Calu3 (cell line): ENCODE measurements at regions not wholly inside any gene's neighbourhood (a gene's known extent, or its start where the extent isn't known, plus 50 kb on each side); places are given as distances from the start of the nearest gene placed in this dataset.

ENCODE experiments used
- BruUV-seq: library from RNA; stranded (reverse); fragments of 400-500 nt; replicated peaks from 2 replicates; lab custom pipeline; 2021; lab: Mats Ljungman, UMichigan
- CTCF ChIA-PET: fragments of 300-600 bp; sonication (Branson Sonifier 250); formaldehyde crosslinking; loops from one replicate; lab custom pipeline; 2022; ENCODE audit warnings: antibody characterized with exemption; lab: Charles Lee
- DNase-seq: peaks from one replicate; pipeline ENCODE4 v3.0.0; 2022
- H3K27ac Mint-ChIP-seq: one replicate; pipeline ENCODE4 v1.8.0; 2022; ENCODE audit warnings: mixed read lengths; ENCODE audit not compliant: unreplicated experiment
- H3K27me3 Mint-ChIP-seq: one replicate; pipeline ENCODE4 v1.8.0; 2022; ENCODE audit warnings: mixed read lengths; ENCODE audit not compliant: unreplicated experiment
- H3K36me3 Mint-ChIP-seq: one replicate; pipeline ENCODE4 v1.8.0; 2022; ENCODE audit warnings: mild to moderate bottlenecking, moderate library complexity, mixed read lengths; ENCODE audit not compliant: insufficient read depth, unreplicated experiment
- H3K4me1 Mint-ChIP-seq: one replicate; pipeline ENCODE4 v1.8.0; 2022; ENCODE audit warnings: mild to moderate bottlenecking, low read depth, mixed read lengths; ENCODE audit not compliant: unreplicated experiment
- H3K4me3 Mint-ChIP-seq: one replicate; pipeline ENCODE4 v1.8.0; 2022; ENCODE audit warnings: mild to moderate bottlenecking, low read depth, moderate library complexity, mixed read lengths; ENCODE audit not compliant: unreplicated experiment
- H3K9me3 Mint-ChIP-seq: one replicate; pipeline ENCODE4 v1.8.0; 2022; ENCODE audit warnings: low read depth, mixed read lengths; ENCODE audit not compliant: unreplicated experiment
- intact Hi-C: fragments of 100-400 bp; cut with micrococcal nuclease; formaldehyde crosslinking; loops from one replicate; pipeline ENCODE4 v1.10.0; 2022; ENCODE audit not compliant: unreplicated experiment
- TF ChIP-seq, protein P1 (sequence below): fragments of 200-600 bp; IDR thresholded peaks from one replicate; pipeline ENCODE4 v1.8.0; 2022; ENCODE audit warnings: antibody characterized with exemption; ENCODE audit not compliant: unreplicated experiment

DNA sequence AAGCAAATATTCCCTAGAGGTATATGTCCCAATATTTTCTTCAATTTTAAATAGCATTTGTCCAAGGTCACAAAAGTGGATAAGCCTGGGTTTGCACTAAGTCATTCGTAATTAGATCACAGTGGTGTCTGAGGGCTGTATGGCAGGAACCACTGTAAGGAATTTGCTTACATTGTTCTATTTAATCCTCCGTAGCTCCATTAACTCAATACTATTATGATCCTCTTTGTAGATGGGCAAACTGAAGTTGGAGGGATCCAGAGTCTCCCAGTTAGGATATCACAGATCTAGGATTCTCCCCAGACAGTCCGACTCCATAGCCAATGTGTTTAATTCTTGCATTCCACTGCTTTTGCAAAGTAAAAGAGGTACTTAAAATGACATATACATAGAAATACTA, 242.7 kb upstream of the DCAF8L1 start:
- no peaks in the 10 kb centered on the region for H3K36me3 Mint-ChIP-seq
- H3K4me1 Mint-ChIP-seq = no peaks in the 10 kb centered on the region
- intact Hi-C loops = no loop called here
- TF ChIP-seq, protein P1, sequence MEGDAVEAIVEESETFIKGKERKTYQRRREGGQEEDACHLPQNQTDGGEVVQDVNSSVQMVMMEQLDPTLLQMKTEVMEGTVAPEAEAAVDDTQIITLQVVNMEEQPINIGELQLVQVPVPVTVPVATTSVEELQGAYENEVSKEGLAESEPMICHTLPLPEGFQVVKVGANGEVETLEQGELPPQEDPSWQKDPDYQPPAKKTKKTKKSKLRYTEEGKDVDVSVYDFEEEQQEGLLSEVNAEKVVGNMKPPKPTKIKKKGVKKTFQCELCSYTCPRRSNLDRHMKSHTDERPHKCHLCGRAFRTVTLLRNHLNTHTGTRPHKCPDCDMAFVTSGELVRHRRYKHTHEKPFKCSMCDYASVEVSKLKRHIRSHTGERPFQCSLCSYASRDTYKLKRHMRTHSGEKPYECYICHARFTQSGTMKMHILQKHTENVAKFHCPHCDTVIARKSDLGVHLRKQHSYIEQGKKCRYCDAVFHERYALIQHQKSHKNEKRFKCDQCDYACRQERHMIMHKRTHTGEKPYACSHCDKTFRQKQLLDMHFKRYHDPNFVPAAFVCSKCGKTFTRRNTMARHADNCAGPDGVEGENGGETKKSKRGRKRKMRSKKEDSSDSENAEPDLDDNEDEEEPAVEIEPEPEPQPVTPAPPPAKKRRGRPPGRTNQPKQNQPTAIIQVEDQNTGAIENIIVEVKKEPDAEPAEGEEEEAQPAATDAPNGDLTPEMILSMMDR = no peak
- H3K9me3 Mint-ChIP-seq = peaks cover 3% of the 10 kb centered on the region
- DNase-seq = no peak
- no peaks in the 10 kb centered on the region for H3K27me3 Mint-ChIP-seq
- no TSS peak for BruUV-seq
- H3K4me3 Mint-ChIP-seq = no peak overlapping the region
- CTCF ChIA-PET = no interaction called here
- H3K27ac Mint-ChIP-seq = no peak overlapping the region

DNA sequence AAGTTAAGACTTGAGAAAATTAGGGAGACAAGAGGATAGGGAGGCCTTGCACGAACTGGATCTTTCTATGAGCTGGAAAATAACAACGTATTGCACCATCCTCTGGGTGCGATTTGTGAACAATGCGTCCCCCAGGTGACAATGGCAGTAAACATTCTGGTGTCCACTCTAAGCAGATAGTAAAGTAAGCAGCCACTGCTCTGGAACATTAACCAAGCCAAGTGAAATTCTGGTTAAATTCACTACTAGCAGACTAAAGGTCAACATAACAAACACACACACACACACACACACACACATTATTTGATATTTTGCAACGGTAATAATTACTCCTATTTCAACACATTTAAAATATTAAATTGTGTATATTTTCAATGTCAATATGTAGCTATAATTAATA, 242.2 kb upstream of the DCAF8L1 start:
- intact Hi-C loops = no loop called here
- no peak for DNase-seq

DNA sequence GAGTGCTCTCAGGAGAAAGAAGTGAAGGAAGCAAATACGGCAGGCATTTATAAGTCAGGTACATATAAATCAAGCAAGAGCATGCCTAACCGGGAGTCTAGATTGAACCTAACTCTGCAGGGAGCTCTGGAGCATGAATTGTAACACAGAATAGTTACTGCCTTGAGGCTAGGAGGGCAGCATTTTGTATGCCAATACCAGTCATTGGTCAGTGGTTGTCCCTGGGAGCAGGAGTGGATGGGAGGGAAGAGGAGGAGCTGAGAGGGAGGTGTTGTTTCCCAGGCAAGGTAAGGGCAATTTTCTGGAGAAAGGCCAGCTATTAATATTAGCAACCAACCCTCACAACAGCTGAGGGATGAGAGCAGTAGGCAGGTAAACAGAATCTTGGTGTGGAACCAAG, 224.7 kb upstream of the DCAF8L1 start:
- DNase-seq = peak; percentile 6
- Mint-ChIP-seq H3K27me3 (no peaks in the 10 kb centered on the region), H3K4me1 (peaks cover 14% of the 10 kb centered on the region), H3K9me3 (no peaks in the 10 kb centered on the region), H3K4me3 (peak overlapping the region; percentile 44), H3K27ac (peak overlapping the region; percentile 44), H3K36me3 (no peaks in the 10 kb centered on the region)
- TF ChIP-seq, protein P1 = no peak
- intact Hi-C loops = loop anchor here (10.0 kb wide), 1 partner anchor 241 kb away; no protein-coding TSS in a partner anchor
- no TSS peak for BruUV-seq
- CTCF ChIA-PET = no interaction called here

More for the DNA sequence above, 242.2 kb upstream of the DCAF8L1 start:
- Mint-ChIP-seq H3K27ac (no peak overlapping the region), H3K4me1 (no peaks in the 10 kb centered on the region), H3K9me3 (peaks cover 3% of the 10 kb centered on the region), H3K36me3 (no peaks in the 10 kb centered on the region), H3K4me3 (no peak overlapping the region), H3K27me3 (no peaks in the 10 kb centered on the region)
- no TSS peak for BruUV-seq
- TF ChIP-seq, protein P1 = no peak
- CTCF ChIA-PET = no interaction called here

DNA sequence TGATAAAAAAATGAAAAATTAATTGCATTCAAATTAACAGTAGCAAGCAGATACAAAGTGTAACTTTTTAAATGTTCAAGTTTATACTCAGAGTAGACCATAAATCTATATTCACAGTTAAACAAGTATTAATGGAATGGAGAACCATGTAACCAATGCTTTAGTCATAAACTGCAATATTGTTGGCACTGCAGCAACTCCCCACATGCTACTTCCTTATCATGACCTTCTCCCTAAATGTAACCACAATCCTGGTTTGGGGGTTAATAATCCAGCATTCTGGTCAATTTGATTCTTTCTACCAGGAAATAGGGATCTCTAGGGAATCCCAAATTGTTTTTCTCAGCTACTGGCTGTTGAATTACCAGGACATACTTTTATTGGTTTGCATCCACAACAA, 223.9 kb upstream of the DCAF8L1 start:
- CTCF ChIA-PET = no interaction called here
- H3K4me1 Mint-ChIP-seq = peaks cover 14% of the 10 kb centered on the region
- intact Hi-C loops = loop anchor here (10.0 kb wide), 1 partner anchor 240 kb away; no protein-coding TSS in a partner anchor

More for the DNA sequence above, 223.9 kb upstream of the DCAF8L1 start:
- no peaks in the 10 kb centered on the region for H3K9me3 Mint-ChIP-seq
- no peaks in the 10 kb centered on the region for H3K27me3 Mint-ChIP-seq
- TF ChIP-seq, protein P1 = no peak
- H3K27ac Mint-ChIP-seq = peak overlapping the region; percentile 44
- peak overlapping the region; percentile 44 for H3K4me3 Mint-ChIP-seq
- no peak for DNase-seq
- no TSS peak for BruUV-seq
- no peaks in the 10 kb centered on the region for H3K36me3 Mint-ChIP-seq
